ENCODE measurements at regions not wholly inside any gene's neighbourhood (a gene's known extent, or its start where the extent isn't known, plus 50 kb on each side); places are given as distances from the start of the nearest gene placed in this dataset.

DNA sequence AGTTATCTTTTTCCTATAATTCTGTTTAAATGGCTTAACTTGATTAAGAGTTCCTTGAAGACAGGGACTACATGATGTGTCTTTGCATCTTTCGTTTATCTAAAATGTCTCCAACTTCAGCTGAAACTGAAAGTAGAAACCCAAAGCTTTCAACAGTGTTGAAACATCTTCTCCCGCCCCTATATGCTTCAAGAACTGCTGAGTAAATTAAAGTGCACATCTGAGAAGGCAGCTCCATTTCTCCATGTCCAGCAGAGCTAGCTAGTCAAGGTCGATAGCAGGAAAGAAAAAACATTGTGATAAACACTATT lies 185.7 kb upstream of the TBL1X start (continued):
- TF ChIP-seq POU5F1 (IDR thresholded peaks at IDR 0.05; ENCODE audit: low read depth, low read length) (no peak), CHD2 (IDR thresholded peaks at IDR 0.05; ENCODE audit: low read length) (no peak), EP300 (IDR thresholded peaks at IDR 0.05; ENCODE audit: borderline replicate concordance in 1 of 2, low read depth in 2 of 2, low read length in 2 of 2) (no peak)
